Breast epithelium (tissue), 4 donors: ENCODE measurements at regions not wholly inside any gene's neighbourhood (a gene's known extent, or its start where the extent isn't known, plus 50 kb on each side); places are given as distances from the start of the nearest gene placed in this dataset.
A peak's percentile ranks its signal among the peaks of the same experiment; 100 is the strongest.

Experiments
- DNase-seq, 2 donors: peaks; one replicate each; pipeline ENCODE4 v3.0.0-alpha.2; 2019; ENCODE audit warnings: low spot score in 2 of 2
- H3K27ac ChIP-seq, 2 donors: fragments of 200-600 bp; sonication (generic) in 1 of 2; one replicate each; pipeline ENCODE4 v1.5.1; 2016 to 2019; ENCODE audit warnings: mild to moderate bottlenecking in 1 of 2
- H3K27me3 ChIP-seq, 2 donors: fragments of 200-600 bp; sonication (generic) in 1 of 2; one replicate each; pipeline versions ENCODE4 v1.5.1 to v1.6.0; 2017 to 2019; ENCODE audit warnings: control low read depth in 1 of 2, mild to moderate bottlenecking in 1 of 2
- H3K36me3 ChIP-seq: fragments of 200-600 bp; one replicate; pipeline ENCODE4 v1.5.1; 2019
- H3K4me1 ChIP-seq, 2 donors: fragments of 200-600 bp; sonication (generic); one replicate each; pipeline ENCODE4 v1.5.1; 2016 to 2019; ENCODE audit warnings: control low read depth in 1 of 2
- H3K4me3 ChIP-seq, 3 donors: fragments of 200-600 bp; sonication (generic); 1 replicate in 2 of 3; 2 replicates in 1 of 3; pipeline ENCODE4 v1.5.1; 2016 to 2019; ENCODE audit warnings: mild to moderate bottlenecking in 3 of 3, moderate library complexity in 2 of 3
- H3K9me3 ChIP-seq, 2 donors: fragments of 200-600 bp; sonication (generic) in 1 of 2; one replicate each; pipeline ENCODE4 v1.5.1; 2016 to 2019; ENCODE audit warnings: control low read depth in 1 of 2
- CTCF ChIP-seq, 3 donors: fragments of 450-650 bp; IDR thresholded peaks; one replicate each; pipeline ENCODE4 v1.5.1; 2016 to 2017; ENCODE audit warnings: antibody characterized with exemption in 3 of 3, mild to moderate bottlenecking in 3 of 3, moderate library complexity in 3 of 3
- POLR2A ChIP-seq: fragments of 450-650 bp; IDR thresholded peaks from one replicate; pipeline ENCODE4 v1.6.1; 2016; ENCODE audit warnings: antibody characterized with exemption, mild to moderate bottlenecking, moderate library complexity
- POLR2AphosphoS5 ChIP-seq, 3 donors: sonication (generic); formaldehyde crosslinking; IDR thresholded peaks; one replicate each; pipeline ENCODE4 v1.6.1; 2017; ENCODE audit warnings: antibody characterized with exemption in 3 of 3
- intact Hi-C: fragments of 100-400 bp; cut with DNase I; formaldehyde crosslinking; loops from one replicate; pipeline ENCODE4 v1.15.1; 2023; ENCODE audit warnings: low total_unique reads

GRCh38 chr6:139597087-139597763, 222.8 kb upstream of the CITED2 start:
- H3K27ac ChIP-seq = peak overlapping the region; percentile 76 to 86
- intact Hi-C loops = no loop called here
- TF ChIP-seq POLR2AphosphoS5 (IDR thresholded peaks at IDR 0.05) (no peak), CTCF (IDR thresholded peaks at IDR 0.05) (no peak), POLR2A (no peak)
- DNase-seq = no peak
- peaks cover 0 to 14% of the 10 kb centered on the region in 2 donors for H3K4me1 ChIP-seq
- H3K9me3 ChIP-seq = no peaks in the 10 kb centered on the region
- no peak overlapping the region for H3K4me3 ChIP-seq
- H3K27me3 ChIP-seq = no peaks in the 10 kb centered on the region
- H3K36me3 ChIP-seq = no peaks in the 10 kb centered on the region

GRCh38 chr6:139595183-139595582, 220.7 kb upstream of the CITED2 start:
- Histone ChIP-seq H3K36me3 (no peaks in the 10 kb centered on the region), H3K27ac (peak overlapping the region; percentile 10 to 46), H3K4me1 (peaks cover 0 to 14% of the 10 kb centered on the region in 2 donors), H3K4me3 (no peak overlapping the region), H3K27me3 (no peaks in the 10 kb centered on the region), H3K9me3 (no peaks in the 10 kb centered on the region)
- intact Hi-C loops = no loop called here
- TF ChIP-seq CTCF (IDR thresholded peaks at IDR 0.05) (no peak), POLR2A (no peak), POLR2AphosphoS5 (IDR thresholded peaks at IDR 0.05) (no peak)
- DNase-seq = peak in 1 of 2 donors; percentile 26

GRCh38 chr6:139594333-139594965, 220.0 kb upstream of the CITED2 start:
- TF ChIP-seq POLR2A (no peak), CTCF (IDR thresholded peaks at IDR 0.05) (no peak), POLR2AphosphoS5 (IDR thresholded peaks at IDR 0.05) (no peak)
- intact Hi-C loops = no loop called here
- Histone ChIP-seq H3K9me3 (no peaks in the 10 kb centered on the region), H3K36me3 (no peaks in the 10 kb centered on the region), H3K27me3 (no peaks in the 10 kb centered on the region), H3K27ac (peak overlapping the region; percentile 10 to 46), H3K4me1 (peaks cover 0 to 14% of the 10 kb centered on the region in 2 donors), H3K4me3 (no peak overlapping the region)
- no peak for DNase-seq

- H3K27ac ChIP-seq = peak overlapping the region in 1 of 2 donors; percentile 73
- H3K4me1 ChIP-seq = peaks cover 0 to 12% of the 10 kb centered on the region in 2 donors
- H3K36me3 ChIP-seq = no peaks in the 10 kb centered on the region
- intact Hi-C loops = no loop called here
- DNase-seq = no peak
- H3K27me3 ChIP-seq = no peaks in the 10 kb centered on the region
- TF ChIP-seq POLR2AphosphoS5 (IDR thresholded peaks at IDR 0.05) (no peak), CTCF (IDR thresholded peaks at IDR 0.05) (no peak), POLR2A (no peak)
- H3K9me3 ChIP-seq = no peaks in the 10 kb centered on the region
- no peak overlapping the region for H3K4me3 ChIP-seq
Measured at GRCh38 chr6:139593081-139593480, 218.6 kb upstream of the CITED2 start.

- Histone ChIP-seq H3K9me3 (no peaks in the 10 kb centered on the region), H3K27me3 (no peaks in the 10 kb centered on the region), H3K4me1 (peaks cover 0 to 3% of the 10 kb centered on the region in 2 donors), H3K36me3 (no peaks in the 10 kb centered on the region), H3K4me3 (no peak overlapping the region), H3K27ac (peak overlapping the region; percentile 32 to 73)
- intact Hi-C loops = no loop called here
- TF ChIP-seq POLR2A (no peak), POLR2AphosphoS5 (IDR thresholded peaks at IDR 0.05) (no peak), CTCF (IDR thresholded peaks at IDR 0.05) (no peak)
- no peak for DNase-seq
Measured at GRCh38 chr6:139592011-139592410, 217.6 kb upstream of the CITED2 start.
